GM12878 (cell line): ENCODE measurements at regions not wholly inside any gene's neighbourhood (a gene's known extent, or its start where the extent isn't known, plus 50 kb on each side); places are given as distances from the start of the nearest gene placed in this dataset.

Experiments
- CTCF ChIP-seq, 3 experiments: IDR thresholded peaks in 2 of 3; conservative IDR thresholded peaks in 1 of 3; 2 replicates each; pipeline ENCODE4 v1.5.1; 2011; ENCODE audit warnings: low read depth in 3 of 3, low read length in 3 of 3, mild to moderate bottlenecking in 3 of 3, control low read depth in 2 of 3, moderate library complexity in 2 of 3, inconsistent platforms in 1 of 3, mixed read lengths in 1 of 3; ENCODE audit not compliant: control insufficient read depth in 2 of 3, insufficient read depth in 1 of 3; ENCODE audit errors: extremely low read depth in 1 of 3
- MAX ChIP-seq: IDR thresholded peaks from 2 replicates; pipeline ENCODE4 v1.6.1; 2012; ENCODE audit warnings: low read depth, low read length, improper control_type of control experiment
- REST ChIP-seq: IDR thresholded peaks from 2 replicates; pipeline ENCODE4 v1.6.1; 2012; ENCODE audit warnings: mild to moderate bottlenecking, low read depth, low read length
- TF ChIP-seq, protein P1 (sequence below): fragments of 450-650 bp; formaldehyde crosslinking; IDR thresholded peaks from 2 replicates; pipeline ENCODE4 v1.5.0; 2022; ENCODE audit warnings: mild to moderate bottlenecking, missing genetic modification characterization

- TF ChIP-seq MAX, result no peak
- TF ChIP-seq CTCF (IDR thresholded peaks at IDR 0.05 in 2 of 3, conservative IDR thresholded peaks at IDR 0.05 in 1 of 3; ENCODE audit: control insufficient read depth in 2 of 3, extremely low read depth in 1 of 3, insufficient read depth in 1 of 3, low read depth in 3 of 3, low read length in 3 of 3), result no peak
- TF ChIP-seq, protein P1, sequence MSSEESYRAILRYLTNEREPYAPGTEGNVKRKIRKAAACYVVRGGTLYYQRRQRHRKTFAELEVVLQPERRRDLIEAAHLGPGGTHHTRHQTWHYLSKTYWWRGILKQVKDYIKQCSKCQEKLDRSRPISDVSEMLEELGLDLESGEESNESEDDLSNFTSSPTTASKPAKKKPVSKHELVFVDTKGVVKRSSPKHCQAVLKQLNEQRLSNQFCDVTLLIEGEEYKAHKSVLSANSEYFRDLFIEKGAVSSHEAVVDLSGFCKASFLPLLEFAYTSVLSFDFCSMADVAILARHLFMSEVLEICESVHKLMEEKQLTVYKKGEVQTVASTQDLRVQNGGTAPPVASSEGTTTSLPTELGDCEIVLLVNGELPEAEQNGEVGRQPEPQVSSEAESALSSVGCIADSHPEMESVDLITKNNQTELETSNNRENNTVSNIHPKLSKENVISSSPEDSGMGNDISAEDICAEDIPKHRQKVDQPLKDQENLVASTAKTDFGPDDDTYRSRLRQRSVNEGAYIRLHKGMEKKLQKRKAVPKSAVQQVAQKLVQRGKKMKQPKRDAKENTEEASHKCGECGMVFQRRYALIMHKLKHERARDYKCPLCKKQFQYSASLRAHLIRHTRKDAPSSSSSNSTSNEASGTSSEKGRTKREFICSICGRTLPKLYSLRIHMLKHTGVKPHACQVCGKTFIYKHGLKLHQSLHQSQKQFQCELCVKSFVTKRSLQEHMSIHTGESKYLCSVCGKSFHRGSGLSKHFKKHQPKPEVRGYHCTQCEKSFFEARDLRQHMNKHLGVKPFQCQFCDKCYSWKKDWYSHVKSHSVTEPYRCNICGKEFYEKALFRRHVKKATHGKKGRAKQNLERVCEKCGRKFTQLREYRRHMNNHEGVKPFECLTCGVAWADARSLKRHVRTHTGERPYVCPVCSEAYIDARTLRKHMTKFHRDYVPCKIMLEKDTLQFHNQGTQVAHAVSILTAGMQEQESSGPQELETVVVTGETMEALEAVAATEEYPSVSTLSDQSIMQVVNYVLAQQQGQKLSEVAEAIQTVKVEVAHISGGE (CRISPR knock-in tag), result no peak
- TF ChIP-seq REST, result no peak
Measured at GRCh38 chr18:71001597-71001996, 712.8 kb downstream of the SOCS6 start.
